ENCODE measurements at regions not wholly inside any gene's neighbourhood (a gene's known extent, or its start where the extent isn't known, plus 50 kb on each side); places are given as distances from the start of the nearest gene placed in this dataset.
"Not testable (repeated sequence)": the region's sequence is repeated elsewhere in the genome, so short reads cannot be mapped to it uniquely, and the experiment has no call there.

DNA sequence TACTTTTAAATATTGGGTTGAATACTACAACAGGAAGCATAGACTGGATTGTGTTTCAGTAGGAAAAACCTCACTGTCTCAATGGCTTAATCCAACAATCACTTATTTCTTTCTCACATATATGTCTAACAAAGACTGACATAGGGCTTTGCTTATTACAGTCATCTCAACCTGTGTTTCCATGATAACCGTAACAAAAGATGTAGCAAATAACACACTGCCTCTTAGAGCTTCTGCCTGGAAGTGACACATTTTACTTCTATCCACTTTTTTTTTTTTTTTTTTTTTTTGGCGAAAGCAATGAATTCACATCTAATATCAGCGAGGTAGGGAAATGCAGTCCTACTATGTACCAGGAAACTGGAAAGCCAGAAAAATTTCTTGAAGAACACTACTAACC lies 204.9 kb upstream of the CDKN2B start:
- DNase-seq (no peak), ATAC-seq (no peak)
- no peak overlapping the region for H3K4me3 ChIP-seq
- TF ChIP-seq, protein P1, sequence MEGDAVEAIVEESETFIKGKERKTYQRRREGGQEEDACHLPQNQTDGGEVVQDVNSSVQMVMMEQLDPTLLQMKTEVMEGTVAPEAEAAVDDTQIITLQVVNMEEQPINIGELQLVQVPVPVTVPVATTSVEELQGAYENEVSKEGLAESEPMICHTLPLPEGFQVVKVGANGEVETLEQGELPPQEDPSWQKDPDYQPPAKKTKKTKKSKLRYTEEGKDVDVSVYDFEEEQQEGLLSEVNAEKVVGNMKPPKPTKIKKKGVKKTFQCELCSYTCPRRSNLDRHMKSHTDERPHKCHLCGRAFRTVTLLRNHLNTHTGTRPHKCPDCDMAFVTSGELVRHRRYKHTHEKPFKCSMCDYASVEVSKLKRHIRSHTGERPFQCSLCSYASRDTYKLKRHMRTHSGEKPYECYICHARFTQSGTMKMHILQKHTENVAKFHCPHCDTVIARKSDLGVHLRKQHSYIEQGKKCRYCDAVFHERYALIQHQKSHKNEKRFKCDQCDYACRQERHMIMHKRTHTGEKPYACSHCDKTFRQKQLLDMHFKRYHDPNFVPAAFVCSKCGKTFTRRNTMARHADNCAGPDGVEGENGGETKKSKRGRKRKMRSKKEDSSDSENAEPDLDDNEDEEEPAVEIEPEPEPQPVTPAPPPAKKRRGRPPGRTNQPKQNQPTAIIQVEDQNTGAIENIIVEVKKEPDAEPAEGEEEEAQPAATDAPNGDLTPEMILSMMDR (IDR thresholded peaks at IDR 0.05), result no peak
- intact Hi-C loops (cut with DNase I), result no loop called here
- no peak overlapping the region for H3K27ac ChIP-seq
- H3K36me3 ChIP-seq, result no peaks in the 10 kb centered on the region
- no peaks in the 10 kb centered on the region for H3K27me3 ChIP-seq (ENCODE audit: low read depth)
- peaks cover 16% of the 10 kb centered on the region for H3K4me1 ChIP-seq
- H3K9me3 ChIP-seq, result no peaks in the 10 kb centered on the region

DNA sequence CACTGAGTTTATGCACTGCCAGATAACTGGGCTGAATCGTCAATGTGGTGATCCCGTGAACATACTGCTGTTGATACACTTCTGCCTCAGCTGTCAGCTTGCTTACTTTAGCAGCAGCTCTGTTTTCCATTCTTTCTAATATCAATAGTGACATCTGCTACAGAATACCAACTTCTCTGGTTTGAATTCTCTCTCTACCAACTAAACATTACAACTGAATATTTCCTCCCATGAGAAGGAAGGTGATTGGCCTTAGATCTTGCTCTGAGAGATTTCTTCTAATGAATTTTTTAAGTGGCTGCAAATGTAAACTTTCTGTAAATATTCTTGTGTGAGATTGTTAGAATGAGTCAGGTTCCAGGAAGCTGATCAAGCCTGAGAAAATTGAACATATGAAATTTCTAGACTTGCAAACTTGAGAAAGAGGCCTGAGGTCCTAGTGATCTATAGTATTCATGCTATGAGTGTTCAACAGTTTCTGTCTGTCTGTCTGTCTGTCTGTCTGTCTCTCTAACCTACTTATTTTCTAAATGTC lies 205.5 kb upstream of the CDKN2B start:
- ATAC-seq (no peak), DNase-seq (no peak)
- Histone ChIP-seq H3K4me1 (peaks cover 12% of the 10 kb centered on the region), H3K27me3 (ENCODE audit: low read depth) (no peaks in the 10 kb centered on the region), H3K36me3 (no peaks in the 10 kb centered on the region), H3K9me3 (no peaks in the 10 kb centered on the region), H3K27ac (no peak overlapping the region), H3K4me3 (no peak overlapping the region)
- TF ChIP-seq, protein P1 (IDR thresholded peaks at IDR 0.05), result no peak
- intact Hi-C loops (cut with DNase I), result no loop called here

DNA sequence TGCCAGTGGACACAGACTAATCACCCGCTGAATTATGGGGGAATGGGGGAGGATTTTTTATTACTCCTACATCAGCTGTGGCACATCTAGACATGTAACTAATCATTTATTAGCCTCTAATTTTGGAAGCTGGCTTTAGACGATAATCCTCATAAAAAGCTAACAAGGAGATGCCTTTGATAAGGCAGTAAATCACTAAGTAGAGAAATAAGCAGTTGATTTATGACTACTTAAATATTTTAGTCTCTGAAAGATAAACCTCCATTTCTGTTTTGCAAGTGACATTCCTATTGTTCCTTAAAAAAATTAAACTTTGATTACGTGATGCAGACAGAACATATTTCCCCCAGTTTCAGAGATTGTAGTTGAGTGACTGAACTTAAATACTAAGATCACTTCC lies 206.4 kb upstream of the CDKN2B start:
- ATAC-seq, result no peak
- H3K36me3 ChIP-seq, result no peaks in the 10 kb centered on the region
- DNase-seq, result no peak
- TF ChIP-seq, protein P1 (IDR thresholded peaks at IDR 0.05), result no peak
- H3K27me3 ChIP-seq (ENCODE audit: low read depth), result no peaks in the 10 kb centered on the region
- intact Hi-C loops (cut with DNase I), result no loop called here
- H3K27ac ChIP-seq, result no peak overlapping the region
- no peaks in the 10 kb centered on the region for H3K9me3 ChIP-seq
- no peak overlapping the region for H3K4me3 ChIP-seq
- peaks cover 12% of the 10 kb centered on the region for H3K4me1 ChIP-seq

DNA sequence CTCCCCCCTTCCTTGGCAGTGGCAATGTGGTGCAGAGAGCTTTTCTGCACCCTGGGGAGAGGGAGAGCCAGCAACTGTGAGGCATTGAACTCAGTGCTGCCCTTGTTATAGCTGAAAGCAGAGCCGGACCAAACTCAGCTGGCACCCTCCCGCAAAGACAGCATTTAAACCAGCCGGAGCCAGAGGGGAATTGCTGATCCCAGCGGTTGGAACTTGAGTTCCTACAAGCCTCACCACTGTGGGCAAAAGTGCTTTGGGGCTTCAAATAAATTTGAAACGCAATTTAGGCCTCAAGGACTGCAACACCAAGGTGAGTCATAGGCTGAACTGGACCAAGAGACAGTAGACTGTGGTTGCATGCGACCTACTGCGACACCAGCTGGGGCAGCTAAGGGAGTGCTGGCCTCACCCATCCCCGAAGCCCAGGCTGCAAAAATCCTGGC lies 207.6 kb upstream of the CDKN2B start:
- intact Hi-C loops (cut with DNase I), result no loop called here
- Histone ChIP-seq H3K27me3 (ENCODE audit: low read depth) (no peaks in the 10 kb centered on the region), H3K4me1 (peaks cover 5% of the 10 kb centered on the region), H3K36me3 (no peaks in the 10 kb centered on the region), H3K4me3 (no peak overlapping the region), H3K9me3 (no peaks in the 10 kb centered on the region), H3K27ac (no peak overlapping the region)
- no peak for ATAC-seq
- no peak for DNase-seq
- TF ChIP-seq, protein P1 (IDR thresholded peaks at IDR 0.05), result no peak

DNA sequence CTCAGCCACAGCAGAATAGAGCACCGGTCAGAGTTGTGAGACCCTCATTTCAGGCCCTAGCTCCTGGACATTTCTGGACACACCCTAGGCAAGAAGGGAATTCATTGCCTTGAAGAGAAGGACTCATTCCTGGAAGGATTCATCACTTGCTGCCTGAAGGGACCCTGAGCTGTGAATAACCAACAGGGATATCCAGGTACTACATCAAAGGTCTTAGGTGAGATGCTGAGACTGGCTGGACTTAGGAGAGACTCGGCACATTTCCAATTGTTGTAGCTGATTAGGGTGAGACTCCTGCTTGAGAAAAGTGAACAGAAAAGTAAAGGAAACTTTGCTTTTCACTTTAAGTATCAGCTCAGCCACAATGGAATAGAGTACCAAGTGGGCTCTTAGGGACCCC lies 208.1 kb upstream of the CDKN2B start:
- intact Hi-C loops (cut with DNase I), result no loop called here
- Histone ChIP-seq H3K9me3 (no peaks in the 10 kb centered on the region), H3K4me3 (no peak overlapping the region), H3K4me1 (no peaks in the 10 kb centered on the region), H3K27ac (no peak overlapping the region), H3K36me3 (no peaks in the 10 kb centered on the region), H3K27me3 (ENCODE audit: low read depth) (no peaks in the 10 kb centered on the region)
- TF ChIP-seq, protein P1 (IDR thresholded peaks at IDR 0.05), result no peak
- ATAC-seq, result no peak
- DNase-seq, result no peak

DNA sequence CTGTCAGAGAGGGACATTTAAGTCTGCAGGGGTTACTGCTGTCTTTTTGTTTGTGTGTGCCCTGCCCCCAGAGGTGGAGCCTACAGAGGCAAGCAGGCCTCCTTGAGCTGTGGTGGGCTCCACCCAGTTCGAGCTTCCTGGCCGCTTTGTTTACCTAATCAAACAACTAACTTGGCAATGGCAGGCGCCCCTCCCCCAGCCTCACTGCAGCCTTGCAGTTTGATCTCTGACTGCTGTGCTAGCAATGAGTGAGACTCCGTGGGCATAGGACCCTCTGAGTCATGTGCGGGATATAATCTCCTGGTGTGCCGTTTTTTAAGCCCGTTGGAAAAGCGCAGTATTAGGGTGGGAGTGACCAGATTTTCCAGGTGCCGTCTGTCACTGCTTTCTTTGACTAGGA lies 216.8 kb upstream of the CDKN2B start:
- H3K4me1 ChIP-seq; H3K27ac ChIP-seq; ATAC-seq; intact Hi-C loops (cut with DNase I); DNase-seq; H3K9me3 ChIP-seq; H3K4me3 ChIP-seq; H3K36me3 ChIP-seq; H3K27me3 ChIP-seq (ENCODE audit: low read depth): not testable (repeated sequence)
